ENCODE measurements at regions not wholly inside any gene's neighbourhood (a gene's known extent, or its start where the extent isn't known, plus 50 kb on each side); places are given as distances from the start of the nearest gene placed in this dataset.

DNA sequence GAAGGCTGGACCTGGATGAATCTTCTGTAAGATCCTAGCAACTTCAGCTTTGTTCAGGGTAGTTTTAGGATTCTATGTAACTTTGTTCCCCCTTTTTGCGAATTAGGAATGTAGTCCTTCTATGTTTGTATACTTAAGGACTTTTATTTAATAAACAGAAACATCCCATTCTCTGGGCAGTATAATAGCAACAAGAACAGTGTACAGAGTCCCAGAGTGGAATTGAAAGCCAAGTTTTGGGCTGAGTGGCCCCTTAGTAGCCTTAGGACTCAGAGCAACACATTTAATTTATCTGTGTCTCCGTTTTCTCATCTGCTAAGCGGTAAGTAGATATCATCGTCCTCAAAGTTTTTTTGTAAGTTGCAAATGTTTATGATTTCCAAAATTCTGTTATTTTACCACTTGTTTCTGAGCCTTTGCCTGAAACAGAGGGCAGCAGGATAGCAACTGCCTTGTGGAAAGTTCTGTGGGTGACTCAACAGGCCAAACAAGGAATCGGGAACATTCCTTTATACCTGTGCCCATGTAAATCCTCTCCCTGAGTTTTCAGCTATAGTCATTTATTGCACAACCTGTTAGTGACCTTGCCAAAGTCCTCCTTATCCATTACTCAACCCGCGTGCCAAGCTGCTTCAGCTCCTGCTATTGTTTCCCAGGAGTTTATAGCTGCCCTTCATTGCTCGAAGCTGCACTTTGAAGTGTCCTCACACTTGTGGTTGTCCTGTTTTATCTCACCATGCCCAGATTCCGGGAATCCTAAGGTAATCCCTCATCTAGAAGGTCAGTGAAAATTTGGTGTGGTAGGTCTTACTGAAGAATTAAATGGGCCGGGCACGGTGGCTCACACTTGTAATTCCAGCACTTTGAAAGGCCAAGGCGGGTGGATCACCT lies 199.1 kb upstream of the AHR start (continued):
- TF ChIP-seq ZBTB46 (CRISPR knock-in tag; IDR thresholded peaks at IDR 0.05; ENCODE audit: borderline replicate concordance) (no peak), KLF11 (CRISPR knock-in tag; IDR thresholded peaks at IDR 0.05) (peak; percentile 62; the same call in 1 of the 2 replicates), ZNF616 (CRISPR knock-in tag; IDR thresholded peaks at IDR 0.05; ENCODE audit: low read depth) (no peak), CENPX (CRISPR knock-in tag; IDR thresholded peaks at IDR 0.05) (no peak), NR0B2 (CRISPR knock-in tag; IDR thresholded peaks at IDR 0.05) (no peak), TIGD3 (CRISPR knock-in tag; IDR thresholded peaks at IDR 0.05; ENCODE audit: borderline replicate concordance) (no peak), MXD4 (CRISPR knock-in tag; IDR thresholded peaks at IDR 0.05) (peak; percentile 51; the same call in 1 of the 2 replicates), SOX5 (CRISPR knock-in tag; IDR thresholded peaks at IDR 0.05; ENCODE audit: borderline replicate concordance) (peak; percentile 99), ZNF3 (CRISPR knock-in tag; IDR thresholded peaks at IDR 0.05) (peak; percentile 66; the same call in 1 of the 2 replicates), KDM5B (CRISPR knock-in tag; IDR thresholded peaks at IDR 0.05; ENCODE audit: borderline replicate concordance) (0 out of 2 replicates have a peak, but pooled peaks have one; percentile 14), CSRNP1 (CRISPR knock-in tag; IDR thresholded peaks at IDR 0.05) (peak; percentile 64; the same call in 1 of the 2 replicates), XRCC5 (optimal IDR thresholded peaks at IDR 0.05; ENCODE audit: low read length) (peak; percentile 20), ZNF670 (CRISPR knock-in tag; IDR thresholded peaks at IDR 0.05; ENCODE audit: borderline replicate concordance) (peak; percentile 81), ZNF326 (CRISPR knock-in tag; IDR thresholded peaks at IDR 0.05; ENCODE audit: borderline replicate concordance) (no peak)
- TF ChIP-seq, protein P1, sequence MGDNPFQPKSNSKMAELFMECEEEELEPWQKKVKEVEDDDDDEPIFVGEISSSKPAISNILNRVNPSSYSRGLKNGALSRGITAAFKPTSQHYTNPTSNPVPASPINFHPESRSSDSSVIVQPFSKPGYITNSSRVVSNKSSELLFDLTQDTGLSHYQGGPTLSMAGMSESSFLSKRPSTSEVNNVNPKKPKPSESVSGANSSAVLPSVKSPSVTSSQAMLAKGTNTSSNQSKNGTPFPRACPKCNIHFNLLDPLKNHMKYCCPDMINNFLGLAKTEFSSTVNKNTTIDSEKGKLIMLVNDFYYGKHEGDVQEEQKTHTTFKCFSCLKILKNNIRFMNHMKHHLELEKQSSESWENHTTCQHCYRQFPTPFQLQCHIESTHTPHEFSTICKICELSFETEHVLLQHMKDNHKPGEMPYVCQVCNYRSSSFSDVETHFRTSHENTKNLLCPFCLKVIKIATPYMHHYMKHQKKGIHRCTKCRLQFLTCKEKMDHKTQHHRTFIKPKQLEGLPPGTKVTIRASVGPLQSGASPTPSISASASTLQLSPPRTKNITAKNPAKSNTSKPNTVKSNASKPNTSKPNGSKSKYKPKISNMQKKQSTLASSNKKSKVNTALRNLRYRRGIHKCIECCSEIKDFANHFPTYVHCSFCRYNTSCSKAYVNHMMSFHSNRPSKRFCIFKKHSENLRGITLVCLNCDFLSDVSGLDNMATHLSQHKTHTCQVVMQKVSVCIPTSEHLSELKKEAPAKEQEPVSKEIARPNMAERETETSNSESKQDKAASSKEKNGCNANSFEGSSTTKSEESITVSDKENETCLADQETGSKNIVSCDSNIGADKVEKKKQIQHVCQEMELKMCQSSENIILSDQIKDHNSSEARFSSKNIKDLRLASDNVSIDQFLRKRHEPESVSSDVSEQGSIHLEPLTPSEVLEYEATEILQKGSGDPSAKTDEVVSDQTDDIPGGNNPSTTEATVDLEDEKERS (CRISPR knock-in tag; IDR thresholded peaks at IDR 0.05), result peak; percentile 82; the same call in 1 of the 2 replicates
- TF ChIP-seq, protein P2, sequence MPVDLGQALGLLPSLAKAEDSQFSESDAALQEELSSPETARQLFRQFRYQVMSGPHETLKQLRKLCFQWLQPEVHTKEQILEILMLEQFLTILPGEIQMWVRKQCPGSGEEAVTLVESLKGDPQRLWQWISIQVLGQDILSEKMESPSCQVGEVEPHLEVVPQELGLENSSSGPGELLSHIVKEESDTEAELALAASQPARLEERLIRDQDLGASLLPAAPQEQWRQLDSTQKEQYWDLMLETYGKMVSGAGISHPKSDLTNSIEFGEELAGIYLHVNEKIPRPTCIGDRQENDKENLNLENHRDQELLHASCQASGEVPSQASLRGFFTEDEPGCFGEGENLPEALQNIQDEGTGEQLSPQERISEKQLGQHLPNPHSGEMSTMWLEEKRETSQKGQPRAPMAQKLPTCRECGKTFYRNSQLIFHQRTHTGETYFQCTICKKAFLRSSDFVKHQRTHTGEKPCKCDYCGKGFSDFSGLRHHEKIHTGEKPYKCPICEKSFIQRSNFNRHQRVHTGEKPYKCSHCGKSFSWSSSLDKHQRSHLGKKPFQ (CRISPR knock-in tag; IDR thresholded peaks at IDR 0.05; ENCODE audit: insufficient replicate concordance), result peak; percentile 41

All from HepG2 (cell line).